HEK293 (cell line): ENCODE measurements at regions not wholly inside any gene's neighbourhood (a gene's known extent, or its start where the extent isn't known, plus 50 kb on each side); places are given as distances from the start of the nearest gene placed in this dataset.

Experiments
- CTCF ChIA-PET: fragments of 350-600 bp; formaldehyde crosslinking; extraction: SDS; loops from one replicate; lab custom pipeline; 2021; ENCODE audit warnings: antibody characterized with exemption; lab: Yijun Ruan, JAX
- POLR2A ChIA-PET: fragments of 300-600 bp; formaldehyde crosslinking; extraction: SDS; loops from one replicate; lab custom pipeline; 2020; ENCODE audit warnings: antibody characterized with exemption, inconsistent platforms; lab: Yijun Ruan, JAX
- H3K27ac ChIP-seq: fragments of 200-500 bp; sonication (Bioruptor generic); 2 replicates; pipeline ENCODE4 v1.5.1; 2014; ENCODE audit warnings: low read depth, low read length, control low read depth, inconsistent platforms; ENCODE audit errors: extremely low read depth
- H3K36me3 ChIP-seq, 2 experiments: fragments of 200-500 bp in 1 of 2; sonication (Bioruptor generic) in 1 of 2; 1 replicate in 1 of 2; 2 replicates in 1 of 2; pipeline ENCODE4 v1.5.1; 2014 to 2017; ENCODE audit warnings: inconsistent platforms in 2 of 2, low read length in 2 of 2; ENCODE audit not compliant: control insufficient read depth in 2 of 2, insufficient read depth in 1 of 2
- H3K4me1 ChIP-seq: fragments of 200-500 bp; sonication (Bioruptor generic); 2 replicates; pipeline ENCODE4 v1.5.1; 2014; ENCODE audit warnings: mild to moderate bottlenecking, low read length, inconsistent platforms; ENCODE audit not compliant: control insufficient read depth, insufficient read depth
- H3K4me3 ChIP-seq: 2 replicates; pipeline ENCODE4 v1.5.1; 2011; ENCODE audit warnings: low read depth, mild to moderate bottlenecking, control low read depth, low read length, moderate library complexity
- H3K9me3 ChIP-seq: fragments of 200-500 bp; sonication (Bioruptor generic); 2 replicates; pipeline ENCODE4 v1.5.1; 2014; ENCODE audit warnings: low read depth, low read length, inconsistent platforms; ENCODE audit not compliant: control insufficient read depth, insufficient read depth
- EGR2 ChIP-seq: fragments of 450-650 bp; formaldehyde crosslinking; IDR thresholded peaks from 2 replicates; pipeline ENCODE4 v1.5.1; 2016; ENCODE audit warnings: low read depth, missing biosample characterization, missing genetic modification characterization
- KLF1 ChIP-seq: fragments of 450-650 bp; formaldehyde crosslinking; IDR thresholded peaks from 2 replicates; pipeline ENCODE4 v1.5.1; 2016; ENCODE audit warnings: missing biosample characterization, missing genetic modification characterization
- KLF7 ChIP-seq: fragments of 450-650 bp; formaldehyde crosslinking; IDR thresholded peaks from 2 replicates; pipeline ENCODE4 v1.5.1; 2016; ENCODE audit warnings: missing biosample characterization, missing genetic modification characterization, borderline replicate concordance
- OVOL3 ChIP-seq: fragments of 450-650 bp; formaldehyde crosslinking; IDR thresholded peaks from 2 replicates; pipeline ENCODE4 v1.5.1; 2016; ENCODE audit warnings: missing biosample characterization, missing genetic modification characterization
- PRDM2 ChIP-seq: fragments of 450-650 bp; formaldehyde crosslinking; IDR thresholded peaks from 2 replicates; pipeline ENCODE4 v1.5.1; 2016; ENCODE audit warnings: missing biosample characterization, missing genetic modification characterization, borderline replicate concordance
- YY2 ChIP-seq: fragments of 450-650 bp; formaldehyde crosslinking; IDR thresholded peaks from 2 replicates; pipeline ENCODE4 v1.5.1; 2016; ENCODE audit warnings: missing biosample characterization, missing genetic modification characterization
- ZBTB11 ChIP-seq: fragments of 450-650 bp; formaldehyde crosslinking; conservative IDR thresholded peaks from 2 replicates; pipeline ENCODE4 v1.5.1; 2016; ENCODE audit warnings: low read depth, missing biosample characterization, missing genetic modification characterization
- ZNF121 ChIP-seq: fragments of 450-650 bp; formaldehyde crosslinking; IDR thresholded peaks from 2 replicates; pipeline ENCODE4 v1.5.1; 2016; ENCODE audit warnings: missing biosample characterization, missing genetic modification characterization
- ZNF146 ChIP-seq: fragments of 450-650 bp; formaldehyde crosslinking; IDR thresholded peaks from 2 replicates; pipeline ENCODE4 v1.5.1; 2016; ENCODE audit warnings: missing biosample characterization, missing genetic modification characterization
- ZNF174 ChIP-seq: fragments of 450-650 bp; formaldehyde crosslinking; IDR thresholded peaks from 2 replicates; pipeline ENCODE4 v1.5.0; 2017; ENCODE audit warnings: missing biosample characterization, mild to moderate bottlenecking, missing genetic modification characterization
- ZNF202 ChIP-seq: fragments of 450-650 bp; formaldehyde crosslinking; IDR thresholded peaks from 2 replicates; pipeline ENCODE4 v1.5.1; 2016; ENCODE audit warnings: missing biosample characterization, missing genetic modification characterization, borderline replicate concordance
- ZNF221 ChIP-seq: fragments of 450-650 bp; formaldehyde crosslinking; IDR thresholded peaks from 2 replicates; pipeline ENCODE4 v1.5.1; 2017; ENCODE audit warnings: missing biosample characterization, missing genetic modification characterization, borderline replicate concordance
- ZNF302 ChIP-seq: fragments of 450-650 bp; formaldehyde crosslinking; IDR thresholded peaks from 2 replicates; pipeline ENCODE4 v1.5.1; 2016; ENCODE audit warnings: missing biosample characterization, missing genetic modification characterization, low read depth
- ZNF354C ChIP-seq: fragments of 450-650 bp; formaldehyde crosslinking; IDR thresholded peaks from 2 replicates; pipeline ENCODE4 v1.5.1; 2016; ENCODE audit warnings: missing biosample characterization, missing genetic modification characterization, low read depth, borderline replicate concordance
- ZNF433 ChIP-seq: fragments of 450-650 bp; formaldehyde crosslinking; IDR thresholded peaks from 2 replicates; pipeline ENCODE4 v1.5.1; 2016; ENCODE audit warnings: missing biosample characterization, missing genetic modification characterization, low read depth
- ZNF510 ChIP-seq: fragments of 450-650 bp; formaldehyde crosslinking; IDR thresholded peaks from 2 replicates; pipeline ENCODE4 v1.5.1; 2018; ENCODE audit warnings: mild to moderate bottlenecking, missing genetic modification characterization, missing biosample characterization; ENCODE audit not compliant: insufficient replicate concordance
- ZNF585B ChIP-seq: fragments of 450-650 bp; formaldehyde crosslinking; IDR thresholded peaks from 2 replicates; pipeline ENCODE4 v1.5.1; 2016; ENCODE audit warnings: missing biosample characterization, missing genetic modification characterization
- ZNF629 ChIP-seq: fragments of 450-650 bp; formaldehyde crosslinking; IDR thresholded peaks from 2 replicates; pipeline ENCODE4 v1.5.1; 2017; ENCODE audit warnings: missing biosample characterization, missing genetic modification characterization
- ZNF658 ChIP-seq: fragments of 450-650 bp; formaldehyde crosslinking; IDR thresholded peaks from 2 replicates; pipeline ENCODE4; 2016; ENCODE audit warnings: missing biosample characterization, missing genetic modification characterization
- ZNF704 ChIP-seq: fragments of 450-650 bp; formaldehyde crosslinking; IDR thresholded peaks from 2 replicates; pipeline ENCODE4 v1.5.1; 2016; ENCODE audit warnings: missing biosample characterization, missing genetic modification characterization
- ZNF830 ChIP-seq: fragments of 450-650 bp; IDR thresholded peaks from 2 replicates; pipeline ENCODE4 v1.5.0; 2018; ENCODE audit warnings: missing biosample characterization, missing genetic modification characterization, low read depth, mild to moderate bottlenecking, moderate library complexity

GRCh38 chr6:40112350-40112749 is 178.1 kb upstream of the MOCS1 start (continued):
- TF ChIP-seq ZNF221 (tag by site-specific recombination) (no peak), ZNF302 (tag by site-specific recombination) (no peak), KLF1 (no peak), ZNF174 (tag by site-specific recombination) (no peak), KLF7 (tag by site-specific recombination) (no peak), ZNF146 (tag by site-specific recombination) (no peak), PRDM2 (no peak), ZNF629 (tag by site-specific recombination) (no peak), ZNF830 (tag by site-specific recombination) (no peak), ZNF121 (tag by site-specific recombination) (no peak)
- TF ChIP-seq, all 188 proteins: peak for 0

- H3K9me3 ChIP-seq: no peaks in the 10 kb centered on the region
- TF ChIP-seq YY2: no peak
- TF ChIP-seq KLF7 (tag by site-specific recombination): no peak
- no peak for TF ChIP-seq ZNF202 (tag by site-specific recombination)
- no peak for TF ChIP-seq ZNF585B (tag by site-specific recombination)
- no peak for TF ChIP-seq ZNF510 (tag by site-specific recombination)
- no peak for TF ChIP-seq ZNF433 (tag by site-specific recombination)
- TF ChIP-seq EGR2 (tag by site-specific recombination): no peak
- TF ChIP-seq ZNF354C (tag by site-specific recombination): no peak
- TF ChIP-seq ZNF658: no peak
- no peak for TF ChIP-seq ZBTB11 (tag by site-specific recombination)
- TF ChIP-seq OVOL3 (tag by site-specific recombination): no peak
- TF ChIP-seq ZNF704 (tag by site-specific recombination): no peak
- CTCF ChIA-PET: no interaction called here
- no peaks in the 10 kb centered on the region for H3K4me1 ChIP-seq
- no peak overlapping the region for H3K27ac ChIP-seq
- H3K36me3 ChIP-seq: no peaks in the 10 kb centered on the region
- H3K4me3 ChIP-seq: no peak overlapping the region
- POLR2A ChIA-PET: no interaction called here
These were observed 174.5 kb upstream of the MOCS1 start for GRCh38 chr6:40108736-40109135.
